Panc1 (cell line): ENCODE measurements at regions not wholly inside any gene's neighbourhood (a gene's known extent, or its start where the extent isn't known, plus 50 kb on each side); places are given as distances from the start of the nearest gene placed in this dataset.

Experiments
- CTCF ChIP-seq: fragments of 450-650 bp; IDR thresholded peaks from 2 replicates; pipeline ENCODE4 v1.5.1; 2017; ENCODE audit warnings: mild to moderate bottlenecking
- POLR2AphosphoS5 ChIP-seq: IDR thresholded peaks from 2 replicates; pipeline ENCODE4 v1.6.1; 2012; ENCODE audit warnings: mild to moderate bottlenecking, low read depth, low read length, moderate library complexity
- REST ChIP-seq, 2 experiments: IDR thresholded peaks; 2 replicates each; pipeline ENCODE4 v1.6.1; 2011 to 2012; ENCODE audit warnings: low read depth in 2 of 2, control low read depth in 1 of 2, low read length in 1 of 2, mild to moderate bottlenecking in 1 of 2, moderate library complexity in 1 of 2; ENCODE audit not compliant: insufficient read depth in 1 of 2
- SIN3A ChIP-seq: IDR thresholded peaks from 2 replicates; pipeline ENCODE4 v1.6.1; 2012; ENCODE audit warnings: low read depth, mild to moderate bottlenecking, low read length, moderate library complexity, borderline replicate concordance; ENCODE audit not compliant: insufficient read depth
- TCF7L2 ChIP-seq: IDR thresholded peaks from 2 replicates; pipeline ENCODE4 v1.6.1; 2011; ENCODE audit warnings: mild to moderate bottlenecking, low read depth, low read length, inconsistent platforms

GRCh38 chr16:20247076-20247475 lies 80.2 kb downstream of the GP2 start:
- no peak for TF ChIP-seq CTCF
- no peak for TF ChIP-seq SIN3A
- TF ChIP-seq POLR2AphosphoS5 = no peak
- no peak for TF ChIP-seq REST (IDR thresholded peaks at IDR 0.05; ENCODE audit: insufficient read depth in 1 of 2, low read depth in 2 of 2, low read length in 1 of 2)
- TF ChIP-seq TCF7L2 = no peak
